ENCODE measurements at regions not wholly inside any gene's neighbourhood (a gene's known extent, or its start where the extent isn't known, plus 50 kb on each side); places are given as distances from the start of the nearest gene placed in this dataset.

- no peaks in the 10 kb centered on the region for H3K36me3 Mint-ChIP-seq
- 89% methylated on average over 5 of the region's 5 CpGs for WGBS (ENCODE audit: insufficient coverage)
- DNase-seq: no peak
- peaks cover 0 to 3% of the 10 kb centered on the region in 2 donors for H3K9me3 Mint-ChIP-seq
- Histone ChIP-seq H3K9me3 (ENCODE audit: control insufficient read depth, insufficient read depth, low read length) (peaks cover 4% of the 10 kb centered on the region), H3K4me1 (ENCODE audit: control insufficient read depth, insufficient read depth, low read length) (no peaks in the 10 kb centered on the region), H3K27ac (ENCODE audit: low read length) (no peak overlapping the region), H3K27me3 (ENCODE audit: control insufficient read depth, insufficient read depth, low read length) (no peaks in the 10 kb centered on the region), H3K4me3 (ENCODE audit: low read length) (no peak overlapping the region), H3K36me3 (ENCODE audit: control insufficient read depth, insufficient read depth, low read length) (no peaks in the 10 kb centered on the region)
- peaks cover 4 to 9% of the 10 kb centered on the region in 2 donors for H3K27me3 Mint-ChIP-seq (ENCODE audit: low read depth in 2 of 2)
- no peaks in the 10 kb centered on the region for H3K4me1 Mint-ChIP-seq
- no peak overlapping the region for H3K4me3 Mint-ChIP-seq
- intact Hi-C loops (cut with micrococcal nuclease): no loop called here
- ATAC-seq: no peak
- H3K27ac Mint-ChIP-seq: no peak overlapping the region
- TF ChIP-seq CTCF (IDR thresholded peaks at IDR 0.05): no peak
These were observed 293.5 kb downstream of the SMOC2 start for GRCh38 chr6:168734523-168734922.

- Mint-ChIP-seq H3K27me3 (ENCODE audit: low read depth in 2 of 2) (peaks cover 4 to 9% of the 10 kb centered on the region in 2 donors), H3K9me3 (no peaks in the 10 kb centered on the region), H3K36me3 (no peaks in the 10 kb centered on the region), H3K27ac (no peak overlapping the region), H3K4me3 (no peak overlapping the region), H3K4me1 (no peaks in the 10 kb centered on the region)
- DNase-seq (no peak), ATAC-seq (no peak)
- Histone ChIP-seq H3K27ac (ENCODE audit: low read length) (no peak overlapping the region), H3K4me1 (ENCODE audit: control insufficient read depth, insufficient read depth, low read length) (no peaks in the 10 kb centered on the region), H3K9me3 (ENCODE audit: control insufficient read depth, insufficient read depth, low read length) (peaks cover 4% of the 10 kb centered on the region), H3K27me3 (ENCODE audit: control insufficient read depth, insufficient read depth, low read length) (no peaks in the 10 kb centered on the region), H3K36me3 (ENCODE audit: control insufficient read depth, insufficient read depth, low read length) (no peaks in the 10 kb centered on the region), H3K4me3 (ENCODE audit: low read length) (no peak overlapping the region)
- intact Hi-C loops (cut with micrococcal nuclease): no loop called here
- no peak for TF ChIP-seq CTCF (IDR thresholded peaks at IDR 0.05)
- WGBS (ENCODE audit: insufficient coverage): 89% methylated on average over 8 of the region's 8 CpGs
These were observed 291.7 kb downstream of the SMOC2 start for GRCh38 chr6:168732676-168733075.

- H3K4me3 Mint-ChIP-seq: no peak overlapping the region
- Histone ChIP-seq H3K9me3 (ENCODE audit: control insufficient read depth, insufficient read depth, low read length) (no peaks in the 10 kb centered on the region), H3K27me3 (ENCODE audit: control insufficient read depth, insufficient read depth, low read length) (no peaks in the 10 kb centered on the region), H3K27ac (ENCODE audit: low read length) (no peak overlapping the region), H3K4me1 (ENCODE audit: control insufficient read depth, insufficient read depth, low read length) (no peaks in the 10 kb centered on the region), H3K36me3 (ENCODE audit: control insufficient read depth, insufficient read depth, low read length) (no peaks in the 10 kb centered on the region), H3K4me3 (ENCODE audit: low read length) (no peak overlapping the region)
- intact Hi-C loops (cut with micrococcal nuclease): no loop called here
- H3K36me3 Mint-ChIP-seq: no peaks in the 10 kb centered on the region
- H3K27me3 Mint-ChIP-seq (ENCODE audit: low read depth in 2 of 2): peaks cover under 1 to 4% of the 10 kb centered on the region in 2 donors
- DNase-seq (no peak), ATAC-seq (no peak)
- no peaks in the 10 kb centered on the region for H3K9me3 Mint-ChIP-seq
- whole genome bisulfite sequencing (ENCODE audit: insufficient coverage): 89% methylated on average over 14 of the region's 14 CpGs
- no peak for TF ChIP-seq CTCF (IDR thresholded peaks at IDR 0.05)
- no peaks in the 10 kb centered on the region for H3K4me1 Mint-ChIP-seq
- no peak overlapping the region for H3K27ac Mint-ChIP-seq
These were observed 290.1 kb downstream of the SMOC2 start for GRCh38 chr6:168730931-168731716.

GRCh38 chr6:168728056-168728455 is 287.1 kb downstream of the SMOC2 start:
- H3K9me3 ChIP-seq (ENCODE audit: control insufficient read depth, insufficient read depth, low read length): no peaks in the 10 kb centered on the region
- DNase-seq (no peak), ATAC-seq (no peak)
- no peaks in the 10 kb centered on the region for H3K9me3 Mint-ChIP-seq
- no peaks in the 10 kb centered on the region for H3K4me1 Mint-ChIP-seq
- no peak for TF ChIP-seq CTCF (IDR thresholded peaks at IDR 0.05)
- H3K4me3 Mint-ChIP-seq: no peak overlapping the region
- no peak overlapping the region for H3K27ac ChIP-seq (ENCODE audit: low read length)
- no peak overlapping the region for H3K27ac Mint-ChIP-seq
- no peaks in the 10 kb centered on the region for H3K27me3 ChIP-seq (ENCODE audit: control insufficient read depth, insufficient read depth, low read length)
- no peak overlapping the region for H3K4me3 ChIP-seq (ENCODE audit: low read length)
- H3K36me3 ChIP-seq (ENCODE audit: control insufficient read depth, insufficient read depth, low read length): no peaks in the 10 kb centered on the region
- no peaks in the 10 kb centered on the region for H3K36me3 Mint-ChIP-seq
- intact Hi-C loops (cut with micrococcal nuclease): no loop called here
- peaks cover 0 to 4% of the 10 kb centered on the region in 2 donors for H3K27me3 Mint-ChIP-seq (ENCODE audit: low read depth in 2 of 2)
- WGBS (ENCODE audit: insufficient coverage): 84% methylated on average over 2 of the region's 2 CpGs
- no peaks in the 10 kb centered on the region for H3K4me1 ChIP-seq (ENCODE audit: control insufficient read depth, insufficient read depth, low read length)

Measured in natural killer cell (primary cell).